PC-3 (cell line): ENCODE measurements at regions not wholly inside any gene's neighbourhood (a gene's known extent, or its start where the extent isn't known, plus 50 kb on each side); places are given as distances from the start of the nearest gene placed in this dataset.

Experiments
- ATAC-seq: fragments of 200-7000 bp; cut with Tn5 transposase; 2 replicates; pipeline ENCODE4 v1.9.1; 2020; ENCODE audit warnings: mild to moderate bottlenecking, moderate library complexity
- BruUV-seq: library from RNA; stranded (reverse); fragments of 400-500 nt; replicated peaks from 2 replicates; lab custom pipeline; 2021; lab: Mats Ljungman, UMichigan
- CTCF ChIA-PET: fragments of 300-600 bp; sonication (Branson Sonifier 250); formaldehyde crosslinking; loops from one replicate; lab custom pipeline; 2022; ENCODE audit warnings: antibody characterized with exemption; lab: Charles Lee
- POLR2A ChIA-PET: fragments of 300-600 bp; sonication (Branson Sonifier 250); formaldehyde crosslinking; loops from one replicate; lab custom pipeline; 2022; ENCODE audit warnings: antibody characterized with exemption; ENCODE audit not compliant: unreplicated experiment; lab: Charles Lee
- DNase-seq: peaks from one replicate; pipeline ENCODE4 v3.0.0-alpha.2; 2015
- H2AFZ ChIP-seq: fragments of 300-600 bp; sonication (generic); 2 replicates; pipeline ENCODE4 v1.6.0; 2016; ENCODE audit warnings: antibody characterized with exemption, low read length
- H3F3A ChIP-seq: fragments of 300-600 bp; sonication (generic); one replicate; pipeline ENCODE4 v1.6.0; 2017; ENCODE audit warnings: antibody characterized with exemption, low read length, control low read depth, mild to moderate bottlenecking; ENCODE audit not compliant: unreplicated experiment
- H3K27ac ChIP-seq: fragments of 300-600 bp; sonication (generic); 2 replicates; pipeline ENCODE4 v1.5.1; 2016; ENCODE audit warnings: mild to moderate bottlenecking, low read length
- H3K27me3 ChIP-seq: fragments of 300-600 bp; sonication (generic); 2 replicates; pipeline ENCODE4 v1.6.1; 2016; ENCODE audit warnings: low read length, mixed read lengths
- H3K36me3 ChIP-seq: fragments of 300-600 bp; sonication (generic); 2 replicates; pipeline ENCODE4 v1.6.1; 2016; ENCODE audit warnings: low read depth, mixed run types, low read length, mixed read lengths
- H3K4me1 ChIP-seq: fragments of 300-600 bp; sonication (generic); 2 replicates; pipeline ENCODE4 v1.5.1; 2016; ENCODE audit warnings: low read length; ENCODE audit not compliant: insufficient read depth
- H3K4me2 ChIP-seq: fragments of 300-600 bp; sonication (generic); 2 replicates; pipeline ENCODE4 v1.6.0; 2016; ENCODE audit warnings: low read length
- H3K4me3 ChIP-seq: fragments of 300-600 bp; sonication (generic); 2 replicates; pipeline ENCODE4 v1.5.1; 2016; ENCODE audit warnings: mild to moderate bottlenecking, low read length, mixed read lengths
- H3K79me2 ChIP-seq: fragments of 300-600 bp; sonication (generic); 2 replicates; pipeline ENCODE4 v1.6.1; 2017; ENCODE audit warnings: low read length, mixed read lengths
- H3K9ac ChIP-seq: fragments of 300-600 bp; sonication (generic); 2 replicates; pipeline ENCODE4 v1.6.0; 2016; ENCODE audit warnings: mild to moderate bottlenecking, low read length
- H3K9me2 ChIP-seq: fragments of 300-600 bp; sonication (generic); replicated peaks from 2 replicates; pipeline ENCODE4 v1.6.1; 2016; ENCODE audit warnings: mixed run types, low read length, mixed read lengths
- H3K9me3 ChIP-seq: fragments of 300-600 bp; sonication (generic); 2 replicates; pipeline ENCODE4 v1.6.1; 2016; ENCODE audit warnings: low read length, mixed read lengths
- H4K20me1 ChIP-seq: fragments of 300-600 bp; sonication (generic); 2 replicates; pipeline ENCODE4 v1.6.1; 2016; ENCODE audit warnings: low read length, mixed read lengths
- CTCF ChIP-seq: fragments of 300-600 bp; sonication (generic); conservative IDR thresholded peaks from 2 replicates; pipeline ENCODE4 v1.5.1; 2017; ENCODE audit warnings: antibody characterized with exemption, low read depth, mild to moderate bottlenecking, low read length
- EZH2 ChIP-seq: fragments of 300-600 bp; sonication (generic); IDR thresholded peaks from one replicate; pipeline ENCODE4 v1.6.1; 2017; ENCODE audit warnings: antibody characterized with exemption, mild to moderate bottlenecking, low read length; ENCODE audit not compliant: unreplicated experiment
- EZH2phosphoT487 ChIP-seq: fragments of 300-600 bp; sonication (generic); IDR thresholded peaks from 2 replicates; pipeline ENCODE4 v1.6.1; 2018; ENCODE audit warnings: mild to moderate bottlenecking, antibody characterized with exemption, low read length, borderline replicate concordance
- intact Hi-C: fragments of 100-400 bp; cut with micrococcal nuclease; formaldehyde crosslinking; loops from 2 replicates; pipeline ENCODE4 v1.9.0; 2023

GRCh38 chr4:108384544-108384943 is 215.8 kb upstream of the LEF1 start:
- Histone ChIP-seq H3K4me3 (no peak overlapping the region), H3K9me2 (no peaks in the 10 kb centered on the region), H3K79me2 (no peaks in the 10 kb centered on the region), H3K9ac (no peak overlapping the region), H3K36me3 (no peaks in the 10 kb centered on the region), H3K9me3 (no peaks in the 10 kb centered on the region), H3K4me1 (no peaks in the 10 kb centered on the region), H3K27me3 (peaks cover 21% of the 10 kb centered on the region; the same call in 1 of the 2 replicates), H3K27ac (no peak overlapping the region), H2AFZ (no peak overlapping the region), H4K20me1 (no peaks in the 10 kb centered on the region), H3F3A (no peaks in the 10 kb centered on the region), H3K4me2 (no peak overlapping the region)
- DNase-seq (no peak), ATAC-seq (no peak)
- ChIA-PET CTCF (no interaction called here), POLR2A (no interaction called here)
- BruUV-seq: no TSS peak
- intact Hi-C loops: no loop called here
- no peak for TF ChIP-seq CTCF
- TF ChIP-seq EZH2phosphoT487: no peak
- no peak for TF ChIP-seq EZH2

GRCh38 chr4:108383157-108383556 is 214.4 kb upstream of the LEF1 start:
- DNase-seq (no peak), ATAC-seq (no peak)
- Histone ChIP-seq H3K4me2 (no peak overlapping the region), H3K27ac (no peak overlapping the region), H3K36me3 (no peaks in the 10 kb centered on the region), H4K20me1 (no peaks in the 10 kb centered on the region), H3K27me3 (peaks cover 25% of the 10 kb centered on the region; the same call in 1 of the 2 replicates), H2AFZ (no peak overlapping the region), H3K4me3 (no peak overlapping the region), H3F3A (no peaks in the 10 kb centered on the region), H3K4me1 (no peaks in the 10 kb centered on the region), H3K9me2 (no peaks in the 10 kb centered on the region), H3K79me2 (no peaks in the 10 kb centered on the region), H3K9ac (no peak overlapping the region), H3K9me3 (no peaks in the 10 kb centered on the region)
- no peak for TF ChIP-seq EZH2phosphoT487
- TF ChIP-seq CTCF: no peak
- TF ChIP-seq EZH2: no peak
- intact Hi-C loops: no loop called here
- no TSS peak for BruUV-seq
- POLR2A ChIA-PET: no interaction called here
- CTCF ChIA-PET: no interaction called here

GRCh38 chr4:108382751-108383150 is 214.0 kb upstream of the LEF1 start:
- H3K36me3 ChIP-seq: no peaks in the 10 kb centered on the region
- POLR2A ChIA-PET: no interaction called here
- no peak for TF ChIP-seq CTCF
- no peak for DNase-seq
- no peak for ATAC-seq
- no peaks in the 10 kb centered on the region for H3K4me1 ChIP-seq
- no peak overlapping the region for H3K27ac ChIP-seq
- BruUV-seq: no TSS peak
- H3K4me2 ChIP-seq: no peak overlapping the region
- H3K9me2 ChIP-seq: no peaks in the 10 kb centered on the region
- peaks cover 25% of the 10 kb centered on the region; the same call in 1 of the 2 replicates for H3K27me3 ChIP-seq
- H3K9me3 ChIP-seq: no peaks in the 10 kb centered on the region
- intact Hi-C loops: no loop called here
- H3K79me2 ChIP-seq: no peaks in the 10 kb centered on the region
- H3K9ac ChIP-seq: no peak overlapping the region
- H3K4me3 ChIP-seq: no peak overlapping the region
- CTCF ChIA-PET: no interaction called here
- H2AFZ ChIP-seq: no peak overlapping the region
- H3F3A ChIP-seq: no peaks in the 10 kb centered on the region
- no peaks in the 10 kb centered on the region for H4K20me1 ChIP-seq
